Epithelial cell of esophagus (primary cell): ENCODE measurements at regions not wholly inside any gene's neighbourhood (a gene's known extent, or its start where the extent isn't known, plus 50 kb on each side); places are given as distances from the start of the nearest gene placed in this dataset.

ENCODE experiments used
- DNase-seq: peaks from one replicate; pipeline ENCODE4 v3.0.0; 2010; ENCODE audit warnings: low read depth
- H3K4me3 ChIP-seq: 2 replicates; pipeline ENCODE4 v1.5.1; 2011; ENCODE audit warnings: mild to moderate bottlenecking, low read length, control low read depth
- TF ChIP-seq, protein P1 (sequence below): IDR thresholded peaks from 2 replicates; pipeline ENCODE4 v1.5.1; 2011; ENCODE audit warnings: low read depth, mild to moderate bottlenecking, low read length, control low read depth, inconsistent platforms; ENCODE audit not compliant: insufficient read depth; ENCODE audit errors: missing control alignments

DNA sequence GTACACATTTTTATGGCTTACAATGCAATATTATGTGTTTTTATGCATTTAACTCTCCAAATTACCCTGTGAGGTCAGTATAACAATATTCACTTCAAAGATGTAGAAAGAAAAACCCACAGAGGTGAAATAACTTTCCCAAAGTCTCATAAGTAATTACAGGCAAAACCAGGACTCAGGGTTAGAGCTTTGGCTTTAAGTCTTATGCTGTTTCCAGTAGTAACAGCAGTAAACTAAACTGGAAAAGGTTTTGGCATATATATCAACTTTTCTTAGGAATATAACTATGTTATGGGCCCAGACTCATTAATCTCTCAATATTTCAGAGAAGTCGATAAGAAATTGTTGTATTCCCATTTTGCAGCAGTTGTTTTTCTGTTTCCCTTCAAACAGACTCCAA is 206.3 kb upstream of the KCNMB2 start:
- no peak overlapping the region for H3K4me3 ChIP-seq
- TF ChIP-seq, protein P1, sequence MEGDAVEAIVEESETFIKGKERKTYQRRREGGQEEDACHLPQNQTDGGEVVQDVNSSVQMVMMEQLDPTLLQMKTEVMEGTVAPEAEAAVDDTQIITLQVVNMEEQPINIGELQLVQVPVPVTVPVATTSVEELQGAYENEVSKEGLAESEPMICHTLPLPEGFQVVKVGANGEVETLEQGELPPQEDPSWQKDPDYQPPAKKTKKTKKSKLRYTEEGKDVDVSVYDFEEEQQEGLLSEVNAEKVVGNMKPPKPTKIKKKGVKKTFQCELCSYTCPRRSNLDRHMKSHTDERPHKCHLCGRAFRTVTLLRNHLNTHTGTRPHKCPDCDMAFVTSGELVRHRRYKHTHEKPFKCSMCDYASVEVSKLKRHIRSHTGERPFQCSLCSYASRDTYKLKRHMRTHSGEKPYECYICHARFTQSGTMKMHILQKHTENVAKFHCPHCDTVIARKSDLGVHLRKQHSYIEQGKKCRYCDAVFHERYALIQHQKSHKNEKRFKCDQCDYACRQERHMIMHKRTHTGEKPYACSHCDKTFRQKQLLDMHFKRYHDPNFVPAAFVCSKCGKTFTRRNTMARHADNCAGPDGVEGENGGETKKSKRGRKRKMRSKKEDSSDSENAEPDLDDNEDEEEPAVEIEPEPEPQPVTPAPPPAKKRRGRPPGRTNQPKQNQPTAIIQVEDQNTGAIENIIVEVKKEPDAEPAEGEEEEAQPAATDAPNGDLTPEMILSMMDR = no peak
- no peak for DNase-seq

DNA sequence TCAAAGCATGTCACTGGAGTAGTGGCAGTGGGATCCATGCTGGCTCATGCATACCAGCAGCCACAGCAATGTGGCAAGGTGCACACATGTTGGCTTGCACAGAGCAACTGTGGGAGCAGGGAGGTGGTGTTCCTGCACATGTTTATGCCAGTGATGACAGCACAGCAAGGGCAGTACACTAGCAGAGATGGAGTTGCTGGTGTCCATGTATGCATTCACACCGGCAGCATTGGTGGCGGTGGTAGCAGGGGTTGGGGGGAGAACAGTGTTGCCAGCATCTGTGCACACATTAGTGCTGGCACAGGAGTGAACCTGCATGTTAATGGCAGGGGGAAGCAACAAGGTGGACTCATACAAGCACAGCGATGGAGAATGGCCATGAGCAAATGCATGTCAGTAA is 202.0 kb upstream of the KCNMB2 start:
- no peak overlapping the region for H3K4me3 ChIP-seq
- DNase-seq = no peak
- TF ChIP-seq, protein P1 = no peak

DNA sequence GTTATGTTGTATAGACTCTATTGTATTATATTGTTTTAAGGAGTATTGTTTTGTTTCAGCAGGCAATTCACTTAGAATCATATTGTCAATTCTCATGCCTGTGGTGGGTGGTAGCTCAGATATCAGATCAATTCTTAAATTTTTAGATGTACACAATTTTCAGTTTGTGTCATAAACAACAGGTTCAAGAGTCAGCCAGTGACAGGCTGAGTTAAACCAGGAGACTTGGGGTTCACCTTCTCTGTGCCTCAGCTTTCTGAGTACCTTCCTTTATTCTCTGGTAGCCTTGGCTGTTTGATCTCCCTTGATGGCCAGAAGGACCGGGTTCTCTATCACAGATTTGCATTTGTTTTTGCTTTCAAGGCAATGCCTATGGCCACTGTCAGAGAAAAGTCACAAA is 199.9 kb upstream of the KCNMB2 start:
- no peak for DNase-seq
- TF ChIP-seq, protein P1 = no peak
- H3K4me3 ChIP-seq = no peak overlapping the region

DNA sequence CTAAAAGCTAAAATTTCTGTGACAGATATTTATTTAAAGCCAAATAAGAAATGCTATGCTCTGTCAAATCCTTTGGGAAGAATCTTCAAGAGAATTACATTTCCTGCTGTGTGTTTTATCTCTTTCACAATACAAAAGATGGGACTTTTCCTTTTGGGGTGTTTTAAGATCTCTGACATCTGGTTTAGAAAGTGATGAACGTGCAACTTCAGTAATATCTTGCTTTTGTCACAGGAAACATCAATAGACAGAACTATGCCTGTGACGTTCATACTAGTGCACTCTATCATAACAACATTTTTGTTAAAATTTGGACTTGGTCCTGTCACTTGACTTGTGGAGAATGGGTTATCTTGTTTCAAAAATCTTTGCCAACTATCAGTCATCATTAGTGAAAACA is 195.7 kb upstream of the KCNMB2 start:
- H3K4me3 ChIP-seq = no peak overlapping the region
- DNase-seq = no peak
- TF ChIP-seq, protein P1 = no peak

DNA sequence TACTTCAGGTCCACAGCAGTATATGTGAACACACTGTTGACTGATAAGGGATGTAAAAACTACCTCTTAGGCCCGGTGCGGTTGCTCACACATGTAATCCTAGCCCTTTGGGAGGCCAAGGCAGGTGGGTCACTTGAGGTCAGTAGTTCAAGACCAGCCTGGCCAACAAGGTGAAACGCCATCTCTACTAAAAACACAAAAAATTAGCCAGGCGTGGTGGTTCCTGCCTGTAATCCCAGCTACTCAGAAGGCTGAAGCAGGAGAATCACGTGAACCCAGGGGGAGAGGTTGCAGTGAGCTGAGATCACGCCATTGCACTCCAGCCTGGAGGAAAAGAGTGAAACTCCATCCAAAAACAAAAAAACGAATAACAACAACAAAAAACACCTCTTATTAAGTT is 194.6 kb upstream of the KCNMB2 start:
- TF ChIP-seq, protein P1 = no peak
- no peak for DNase-seq
- no peak overlapping the region for H3K4me3 ChIP-seq

DNA sequence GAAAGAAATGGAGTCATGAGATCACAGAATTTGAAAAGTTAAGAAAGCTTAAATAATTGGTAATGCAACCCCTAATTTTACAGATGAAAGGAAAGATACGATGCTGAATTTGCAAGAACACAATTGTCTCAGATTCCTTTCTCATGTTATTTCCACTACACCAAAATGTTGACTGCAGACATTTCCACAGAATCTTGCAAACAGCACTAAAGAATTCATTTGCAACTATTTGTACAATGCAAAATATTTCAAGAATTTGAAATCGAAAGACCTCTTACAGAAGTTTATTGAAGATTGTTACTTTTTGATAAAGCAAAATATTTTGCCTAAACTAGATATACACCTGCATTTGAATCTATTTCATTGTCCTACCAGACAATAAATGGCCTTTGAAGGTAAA is 194.1 kb upstream of the KCNMB2 start:
- TF ChIP-seq, protein P1 = no peak
- no peak overlapping the region for H3K4me3 ChIP-seq
- DNase-seq = no peak

DNA sequence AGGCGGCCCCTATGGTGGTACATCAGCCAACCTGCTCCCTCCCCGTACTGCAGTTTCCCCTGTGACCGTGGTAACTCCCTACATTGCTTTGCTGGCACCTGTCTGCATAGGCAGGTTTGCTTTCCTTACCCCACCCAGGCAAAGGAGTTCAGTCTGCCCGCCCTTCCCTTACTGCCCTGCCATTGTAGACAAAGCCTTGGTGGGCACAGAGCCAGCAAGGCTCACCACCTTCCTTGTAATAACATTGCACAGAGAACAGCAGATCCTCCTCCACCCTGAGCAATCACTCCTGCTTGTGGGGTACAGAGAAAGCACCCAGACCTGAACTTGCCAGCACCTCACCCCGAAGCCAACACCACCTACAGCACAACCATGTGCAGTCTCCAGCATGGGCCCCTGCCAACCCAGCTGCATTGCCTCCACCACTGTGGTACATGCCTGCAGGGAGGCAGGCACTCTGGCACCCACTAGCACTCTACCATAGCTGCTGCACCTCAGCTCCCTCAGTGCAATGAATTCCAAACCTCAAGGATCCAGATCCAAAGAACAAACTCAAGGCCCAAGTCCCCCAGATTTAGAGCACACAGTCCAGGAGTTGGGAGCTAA is 192.7 kb upstream of the KCNMB2 start:
- DNase-seq = peak; percentile 26
- TF ChIP-seq, protein P1 = no peak

More for the DNA sequence above, 192.7 kb upstream of the KCNMB2 start:
- H3K4me3 ChIP-seq = no peak overlapping the region
